OCI-LY3 (cell line): ENCODE measurements at regions not wholly inside any gene's neighbourhood (a gene's known extent, or its start where the extent isn't known, plus 50 kb on each side); places are given as distances from the start of the nearest gene placed in this dataset.

ENCODE experiments used
- H2AFZ ChIP-seq: fragments of 200-600, 300-600 bp; shearing (Covaris generic); 2 replicates; pipeline ENCODE4 v1.6.0; 2014; ENCODE audit warnings: antibody characterized with exemption, low read depth, low read length
- H3K27ac ChIP-seq: fragments of 200-600, 300-600 bp; sonication (generic); 2 replicates; pipeline ENCODE4 v1.5.1; 2014; ENCODE audit warnings: mild to moderate bottlenecking, low read length, moderate library complexity, mixed read lengths
- H3K27me3 ChIP-seq: fragments of 200-600, 300-600 bp; sonication (generic); 2 replicates; pipeline ENCODE4 v1.6.1; 2014; ENCODE audit warnings: low read depth, low read length, mixed read lengths
- H3K36me3 ChIP-seq: fragments of 200-600, 300-600 bp; sonication (generic); replicated peaks from 2 replicates; pipeline ENCODE3; 2014; ENCODE audit warnings: low read depth, low read length, mixed read lengths
- H3K4me1 ChIP-seq: fragments of 300-600, 200-600 bp; sonication (generic); 2 replicates; pipeline ENCODE4 v1.6.1; 2014; ENCODE audit warnings: low read length, mixed read lengths
- H3K4me2 ChIP-seq: fragments of 200-600, 300-600 bp; sonication (generic); 2 replicates; pipeline ENCODE4 v1.6.1; 2014; ENCODE audit warnings: low read length, mixed read lengths
- H3K4me3 ChIP-seq: fragments of 300-600, 200-600 bp; sonication (generic); 2 replicates; pipeline ENCODE4 v1.5.1; 2014; ENCODE audit warnings: antibody characterized with exemption, mild to moderate bottlenecking, low read length, moderate library complexity
- H3K79me2 ChIP-seq: fragments of 300-600, 200-600 bp; shearing (Covaris generic); 2 replicates; pipeline ENCODE4 v1.6.1; 2014; ENCODE audit warnings: mild to moderate bottlenecking, low read length, mixed read lengths
- H3K9ac ChIP-seq: fragments of 300-600, 200-600 bp; shearing (Covaris generic); 2 replicates; pipeline ENCODE4 v1.6.0; 2014; ENCODE audit warnings: mild to moderate bottlenecking, low read length, moderate library complexity
- H3K9me3 ChIP-seq: fragments of 200-600, 300-600 bp; shearing (Covaris generic); 2 replicates; pipeline ENCODE4 v1.6.1; 2014; ENCODE audit warnings: low read length, mixed read lengths; ENCODE audit not compliant: insufficient read depth
- H4K20me1 ChIP-seq: fragments of 200-600, 300-600 bp; sonication (generic); 2 replicates; pipeline ENCODE4 v1.6.1; 2016; ENCODE audit warnings: low read length, mixed read lengths; ENCODE audit not compliant: insufficient read depth
- EZH2phosphoT487 ChIP-seq: fragments of 200-600 bp; shearing (Covaris generic); IDR thresholded peaks from 2 replicates; pipeline ENCODE4 v1.6.1; 2018; ENCODE audit warnings: antibody characterized with exemption, mixed run types, low read depth
- TF ChIP-seq, protein P1 (sequence below): fragments of 200-600, 300-600 bp; sonication (generic); IDR thresholded peaks from 2 replicates; pipeline ENCODE4 v1.5.1; 2014; ENCODE audit warnings: antibody characterized with exemption, low read length, low read depth

GRCh38 chr21:20445971-20446370, 552.2 kb upstream of the NCAM2 start:
- Histone ChIP-seq H3K9me3 (no peaks in the 10 kb centered on the region), H3K36me3 (no peaks in the 10 kb centered on the region), H3K4me2 (no peak overlapping the region), H3K79me2 (no peaks in the 10 kb centered on the region), H4K20me1 (no peaks in the 10 kb centered on the region), H3K27ac (no peak overlapping the region), H2AFZ (no peak overlapping the region), H3K9ac (no peak overlapping the region), H3K4me3 (no peak overlapping the region), H3K4me1 (peaks cover 3% of the 10 kb centered on the region), H3K27me3 (no peaks in the 10 kb centered on the region)
- TF ChIP-seq, protein P1, sequence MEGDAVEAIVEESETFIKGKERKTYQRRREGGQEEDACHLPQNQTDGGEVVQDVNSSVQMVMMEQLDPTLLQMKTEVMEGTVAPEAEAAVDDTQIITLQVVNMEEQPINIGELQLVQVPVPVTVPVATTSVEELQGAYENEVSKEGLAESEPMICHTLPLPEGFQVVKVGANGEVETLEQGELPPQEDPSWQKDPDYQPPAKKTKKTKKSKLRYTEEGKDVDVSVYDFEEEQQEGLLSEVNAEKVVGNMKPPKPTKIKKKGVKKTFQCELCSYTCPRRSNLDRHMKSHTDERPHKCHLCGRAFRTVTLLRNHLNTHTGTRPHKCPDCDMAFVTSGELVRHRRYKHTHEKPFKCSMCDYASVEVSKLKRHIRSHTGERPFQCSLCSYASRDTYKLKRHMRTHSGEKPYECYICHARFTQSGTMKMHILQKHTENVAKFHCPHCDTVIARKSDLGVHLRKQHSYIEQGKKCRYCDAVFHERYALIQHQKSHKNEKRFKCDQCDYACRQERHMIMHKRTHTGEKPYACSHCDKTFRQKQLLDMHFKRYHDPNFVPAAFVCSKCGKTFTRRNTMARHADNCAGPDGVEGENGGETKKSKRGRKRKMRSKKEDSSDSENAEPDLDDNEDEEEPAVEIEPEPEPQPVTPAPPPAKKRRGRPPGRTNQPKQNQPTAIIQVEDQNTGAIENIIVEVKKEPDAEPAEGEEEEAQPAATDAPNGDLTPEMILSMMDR: no peak
- no peak for TF ChIP-seq EZH2phosphoT487

GRCh38 chr21:20451046-20451445, 547.2 kb upstream of the NCAM2 start:
- H3K9me3 ChIP-seq: no peaks in the 10 kb centered on the region
- H4K20me1 ChIP-seq: no peaks in the 10 kb centered on the region
- H3K9ac ChIP-seq: no peak overlapping the region
- no peaks in the 10 kb centered on the region for H3K27me3 ChIP-seq
- H3K4me1 ChIP-seq: peaks cover 7% of the 10 kb centered on the region
- no peak overlapping the region for H3K4me3 ChIP-seq
- H2AFZ ChIP-seq: no peak overlapping the region
- no peak overlapping the region for H3K4me2 ChIP-seq
- no peak overlapping the region for H3K27ac ChIP-seq
- TF ChIP-seq, protein P1: no peak
- no peak for TF ChIP-seq EZH2phosphoT487
- H3K79me2 ChIP-seq: no peaks in the 10 kb centered on the region
- H3K36me3 ChIP-seq: no peaks in the 10 kb centered on the region

- TF ChIP-seq, protein P1: no peak
- TF ChIP-seq EZH2phosphoT487: no peak
Measured at GRCh38 chr21:20452935-20453334, 545.3 kb upstream of the NCAM2 start.

DNA sequence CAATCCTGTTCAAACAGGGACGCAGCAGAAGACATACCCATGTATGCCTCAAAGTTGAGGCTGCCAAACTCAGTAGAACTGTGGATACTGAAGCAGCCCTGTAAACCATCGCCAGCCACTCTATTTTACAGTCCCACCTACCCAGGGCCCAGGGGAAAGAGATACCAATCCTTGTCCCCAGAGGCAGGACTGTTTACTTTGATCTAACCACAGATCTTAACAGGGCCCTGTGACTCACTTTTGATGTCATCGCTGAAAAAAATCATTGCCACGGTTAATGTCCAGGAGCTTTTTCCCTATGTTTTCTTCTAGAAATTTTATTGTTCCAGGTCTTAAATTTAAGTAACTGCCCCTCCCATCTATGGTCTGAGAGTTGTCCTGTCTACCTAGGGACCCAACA, 538.4 kb upstream of the NCAM2 start:
- TF ChIP-seq, protein P1: no peak
- no peak for TF ChIP-seq EZH2phosphoT487

More at GRCh38 chr21:20452935-20453334, 545.3 kb upstream of the NCAM2 start:
- Histone ChIP-seq H3K4me1 (peaks cover 7% of the 10 kb centered on the region), H3K4me2 (no peak overlapping the region), H3K9ac (no peak overlapping the region), H2AFZ (no peak overlapping the region), H3K9me3 (no peaks in the 10 kb centered on the region), H3K4me3 (no peak overlapping the region), H3K27ac (no peak overlapping the region), H3K36me3 (no peaks in the 10 kb centered on the region), H4K20me1 (no peaks in the 10 kb centered on the region), H3K79me2 (no peaks in the 10 kb centered on the region), H3K27me3 (no peaks in the 10 kb centered on the region)

More for the DNA sequence above, 538.4 kb upstream of the NCAM2 start:
- Histone ChIP-seq H3K27me3 (no peaks in the 10 kb centered on the region), H3K36me3 (no peaks in the 10 kb centered on the region), H4K20me1 (no peaks in the 10 kb centered on the region), H3K79me2 (no peaks in the 10 kb centered on the region), H3K4me2 (no peak overlapping the region), H3K9ac (no peak overlapping the region), H3K4me1 (no peaks in the 10 kb centered on the region), H2AFZ (no peak overlapping the region), H3K27ac (no peak overlapping the region), H3K9me3 (no peaks in the 10 kb centered on the region), H3K4me3 (no peak overlapping the region)
